ENCODE measurements at regions not wholly inside any gene's neighbourhood (a gene's known extent, or its start where the extent isn't known, plus 50 kb on each side); places are given as distances from the start of the nearest gene placed in this dataset.

DNA sequence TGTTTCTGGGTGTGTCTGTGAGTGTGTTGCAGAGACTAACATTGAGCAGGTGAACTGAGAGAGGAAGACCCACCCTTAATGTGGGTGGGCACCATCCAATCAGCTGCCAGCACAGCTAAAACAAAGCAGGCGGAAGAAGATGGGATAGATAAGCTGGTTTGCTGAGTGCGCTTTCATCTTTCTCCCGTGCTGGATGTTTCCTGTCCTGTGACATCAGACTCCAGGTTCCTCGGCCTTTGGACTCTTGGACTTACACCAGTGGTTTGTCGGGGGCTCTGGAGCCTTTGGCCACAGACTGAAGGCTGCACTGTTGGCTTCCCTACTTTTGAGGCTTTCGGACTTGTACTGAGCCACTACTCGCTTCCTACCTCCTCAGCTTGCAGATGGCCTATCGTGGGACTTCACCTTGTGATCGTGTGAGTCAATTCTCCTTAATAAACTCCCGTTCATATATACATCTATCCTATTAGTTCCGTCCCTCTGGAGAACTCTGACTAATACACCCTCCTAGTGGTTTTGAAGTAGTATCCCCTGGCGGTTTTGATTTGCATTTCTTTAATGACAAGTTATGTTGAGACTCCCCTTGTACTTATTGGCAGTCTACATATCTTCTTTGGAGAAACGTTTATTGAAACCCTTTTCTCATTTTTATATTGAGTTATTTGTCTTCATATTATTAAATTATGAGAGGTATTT is 546.6 kb upstream of the TMPRSS15 start:
- Histone ChIP-seq H3K4me3 (ENCODE audit: low read depth, low read length) (no peak overlapping the region), H3K27me3 (ENCODE audit: control insufficient read depth, insufficient read depth, low read length) (no peaks in the 10 kb centered on the region), H3K9me3 (ENCODE audit: control insufficient read depth, insufficient read depth, low read length) (peaks cover 28% of the 10 kb centered on the region), H3K27ac (ENCODE audit: low read depth, low read length) (no peak overlapping the region)
- CTCF ChIA-PET: no interaction called here
- DNase-seq (ENCODE audit: low read depth, low spot score): no peak
- TF ChIP-seq, protein P1, sequence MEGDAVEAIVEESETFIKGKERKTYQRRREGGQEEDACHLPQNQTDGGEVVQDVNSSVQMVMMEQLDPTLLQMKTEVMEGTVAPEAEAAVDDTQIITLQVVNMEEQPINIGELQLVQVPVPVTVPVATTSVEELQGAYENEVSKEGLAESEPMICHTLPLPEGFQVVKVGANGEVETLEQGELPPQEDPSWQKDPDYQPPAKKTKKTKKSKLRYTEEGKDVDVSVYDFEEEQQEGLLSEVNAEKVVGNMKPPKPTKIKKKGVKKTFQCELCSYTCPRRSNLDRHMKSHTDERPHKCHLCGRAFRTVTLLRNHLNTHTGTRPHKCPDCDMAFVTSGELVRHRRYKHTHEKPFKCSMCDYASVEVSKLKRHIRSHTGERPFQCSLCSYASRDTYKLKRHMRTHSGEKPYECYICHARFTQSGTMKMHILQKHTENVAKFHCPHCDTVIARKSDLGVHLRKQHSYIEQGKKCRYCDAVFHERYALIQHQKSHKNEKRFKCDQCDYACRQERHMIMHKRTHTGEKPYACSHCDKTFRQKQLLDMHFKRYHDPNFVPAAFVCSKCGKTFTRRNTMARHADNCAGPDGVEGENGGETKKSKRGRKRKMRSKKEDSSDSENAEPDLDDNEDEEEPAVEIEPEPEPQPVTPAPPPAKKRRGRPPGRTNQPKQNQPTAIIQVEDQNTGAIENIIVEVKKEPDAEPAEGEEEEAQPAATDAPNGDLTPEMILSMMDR (IDR thresholded peaks at IDR 0.05; ENCODE audit: low read depth, low read length): no peak
- POLR2A ChIA-PET: no interaction called here

DNA sequence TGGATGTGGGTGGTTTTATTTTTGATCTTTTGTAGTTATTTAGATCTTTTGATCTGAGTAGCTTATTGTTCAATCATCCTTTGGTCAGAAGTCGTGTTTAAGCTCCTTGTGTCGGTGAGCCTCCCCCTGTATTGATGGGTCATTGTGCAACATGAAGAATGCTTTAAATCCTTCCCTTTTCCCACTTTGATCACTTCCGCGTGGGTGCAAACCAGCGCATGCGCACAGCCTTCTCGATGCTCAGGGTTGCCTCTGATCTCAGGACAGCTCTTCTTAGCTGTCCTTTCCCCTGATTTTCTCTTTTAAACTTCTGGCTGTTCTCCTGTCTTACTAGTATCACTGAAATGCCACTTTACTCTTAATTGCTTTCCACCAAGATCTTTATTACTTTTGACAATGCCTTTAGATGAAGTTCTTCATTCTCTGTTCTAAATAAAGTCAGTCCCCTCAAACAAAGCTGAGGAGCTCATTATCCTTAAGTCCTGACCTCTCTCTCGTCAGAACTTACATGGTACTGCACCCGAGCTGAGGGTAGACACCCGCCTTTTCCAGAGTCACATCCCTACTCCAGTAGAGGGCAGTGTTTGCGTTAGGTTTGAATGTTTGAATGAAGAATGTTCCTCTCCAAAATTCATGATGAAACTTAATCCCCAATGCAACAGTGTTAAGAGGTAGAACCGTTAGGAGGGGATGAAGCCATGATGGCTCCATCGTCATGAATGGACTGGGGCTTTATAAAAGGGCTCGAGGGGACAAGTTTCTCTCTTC is 547.9 kb upstream of the TMPRSS15 start:
- CTCF ChIA-PET: no interaction called here
- POLR2A ChIA-PET: no interaction called here

DNA sequence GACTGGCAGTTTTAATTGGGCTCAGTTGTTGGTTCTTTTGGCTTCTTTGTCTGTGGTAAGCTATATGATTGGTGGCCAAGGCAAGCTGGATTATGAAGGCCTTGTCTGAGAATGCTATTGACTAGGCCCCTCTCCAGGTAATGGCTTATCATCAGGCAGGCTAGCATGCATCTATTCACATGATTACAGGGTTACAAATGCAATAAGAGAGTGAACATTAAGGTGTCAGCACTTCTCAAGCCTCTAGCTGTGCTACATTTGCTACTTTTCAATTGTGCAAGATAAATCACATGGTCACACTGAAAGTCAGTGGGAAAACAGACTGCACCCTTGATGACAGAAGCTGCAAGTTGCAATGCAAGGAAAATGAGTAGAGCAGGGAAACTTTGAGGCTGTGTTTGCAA is 550.9 kb upstream of the TMPRSS15 start:
- Histone ChIP-seq H3K4me3 (ENCODE audit: low read depth, low read length) (no peak overlapping the region), H3K9me3 (ENCODE audit: control insufficient read depth, insufficient read depth, low read length) (peaks cover 22% of the 10 kb centered on the region), H3K27ac (ENCODE audit: low read depth, low read length) (no peak overlapping the region), H3K27me3 (ENCODE audit: control insufficient read depth, insufficient read depth, low read length) (no peaks in the 10 kb centered on the region)
- POLR2A ChIA-PET: no interaction called here
- no peak for DNase-seq (ENCODE audit: low read depth, low spot score)
- TF ChIP-seq, protein P1 (IDR thresholded peaks at IDR 0.05; ENCODE audit: low read depth, low read length): no peak
- CTCF ChIA-PET: no interaction called here

More for the DNA sequence above, 547.9 kb upstream of the TMPRSS15 start:
- Histone ChIP-seq H3K9me3 (ENCODE audit: control insufficient read depth, insufficient read depth, low read length) (peaks cover 28% of the 10 kb centered on the region), H3K27me3 (ENCODE audit: control insufficient read depth, insufficient read depth, low read length) (no peaks in the 10 kb centered on the region), H3K27ac (ENCODE audit: low read depth, low read length) (no peak overlapping the region), H3K4me3 (ENCODE audit: low read depth, low read length) (no peak overlapping the region)
- no peak for DNase-seq (ENCODE audit: low read depth, low spot score)
- TF ChIP-seq, protein P1 (IDR thresholded peaks at IDR 0.05; ENCODE audit: low read depth, low read length): no peak

DNA sequence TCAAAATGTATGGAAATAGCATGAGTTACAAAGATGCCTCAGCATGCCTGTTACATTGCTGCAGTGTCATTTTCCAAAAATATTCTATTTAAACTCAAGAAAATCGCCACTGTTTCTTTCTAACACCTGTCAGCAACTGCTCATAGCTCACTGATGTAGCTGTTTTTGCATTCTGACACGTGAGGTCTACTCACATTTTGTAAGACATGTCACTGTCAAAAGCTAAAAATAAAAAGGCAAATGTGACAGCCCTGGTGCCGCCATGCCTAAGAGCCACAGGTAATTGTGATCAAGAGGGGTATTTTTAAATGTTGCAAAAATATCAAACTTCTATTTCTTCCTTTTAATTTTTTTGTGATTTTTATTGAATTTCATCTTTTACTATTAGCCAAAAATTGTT is 556.2 kb upstream of the TMPRSS15 start:
- no peak overlapping the region for H3K4me3 ChIP-seq (ENCODE audit: low read depth, low read length)
- DNase-seq (ENCODE audit: low read depth, low spot score): no peak
- TF ChIP-seq, protein P1 (IDR thresholded peaks at IDR 0.05; ENCODE audit: low read depth, low read length): no peak
- CTCF ChIA-PET: no interaction called here
- H3K9me3 ChIP-seq (ENCODE audit: control insufficient read depth, insufficient read depth, low read length): peaks cover 7% of the 10 kb centered on the region; the same call in 1 of the 2 replicates
- POLR2A ChIA-PET: no interaction called here
- no peaks in the 10 kb centered on the region for H3K27me3 ChIP-seq (ENCODE audit: control insufficient read depth, insufficient read depth, low read length)
- H3K27ac ChIP-seq (ENCODE audit: low read depth, low read length): no peak overlapping the region

DNA sequence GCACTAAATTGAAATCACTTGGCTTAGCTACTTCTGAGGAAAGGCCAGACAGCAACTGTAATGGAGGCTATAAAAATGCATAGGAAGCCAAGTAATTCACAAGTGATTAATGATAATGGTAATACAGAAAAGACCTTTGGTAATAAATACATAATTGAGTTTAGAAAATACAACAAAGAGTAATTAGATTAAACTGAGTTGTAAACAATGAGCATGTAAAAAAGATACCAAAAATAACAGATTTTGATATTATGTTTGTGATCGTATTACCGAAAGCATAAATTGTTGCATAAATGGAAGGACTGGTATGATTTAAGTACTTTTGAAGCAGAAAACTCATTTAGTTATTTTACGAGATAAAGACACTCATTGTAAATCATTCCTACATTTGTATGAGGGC is 556.7 kb upstream of the TMPRSS15 start:
- H3K4me3 ChIP-seq (ENCODE audit: low read depth, low read length): no peak overlapping the region
- TF ChIP-seq, protein P1 (IDR thresholded peaks at IDR 0.05; ENCODE audit: low read depth, low read length): no peak
- no peak overlapping the region for H3K27ac ChIP-seq (ENCODE audit: low read depth, low read length)
- ChIA-PET POLR2A (no interaction called here), CTCF (no interaction called here)
- peaks cover 7% of the 10 kb centered on the region; the same call in 1 of the 2 replicates for H3K9me3 ChIP-seq (ENCODE audit: control insufficient read depth, insufficient read depth, low read length)
- H3K27me3 ChIP-seq (ENCODE audit: control insufficient read depth, insufficient read depth, low read length): no peaks in the 10 kb centered on the region
- DNase-seq (ENCODE audit: low read depth, low spot score): no peak

Data from AG04450 (cell line).